Prostate gland (tissue), 2 donors: ENCODE measurements at regions not wholly inside any gene's neighbourhood (a gene's known extent, or its start where the extent isn't known, plus 50 kb on each side); places are given as distances from the start of the nearest gene placed in this dataset.

Experiments used
- CTCF ChIP-seq, 4 experiments: fragments of 200-600 bp in 2 of 4; fragments of 450-650 bp in 2 of 4; sonication (generic) in 2 of 4; IDR thresholded peaks; 1 replicate in 3 of 4; 2 replicates in 1 of 4; pipeline ENCODE4 v1.5.1; 2016 to 2019; ENCODE audit warnings: antibody characterized with exemption in 4 of 4, mild to moderate bottlenecking in 2 of 4, moderate library complexity in 2 of 4
- POLR2AphosphoS5 ChIP-seq: sonication (generic); formaldehyde crosslinking; IDR thresholded peaks from one replicate; pipeline ENCODE4 v1.6.1; 2017; ENCODE audit warnings: antibody characterized with exemption

GRCh38 chr4:27602172-27602571 lies 741.5 kb downstream of the STIM2 start:
- no peak for TF ChIP-seq CTCF (IDR thresholded peaks at IDR 0.05)
- no peak for TF ChIP-seq POLR2AphosphoS5
